H9 (cell line): ENCODE measurements at regions not wholly inside any gene's neighbourhood (a gene's known extent, or its start where the extent isn't known, plus 50 kb on each side); places are given as distances from the start of the nearest gene placed in this dataset.

Source experiments
- DNase-seq: peaks from one replicate; pipeline ENCODE4 v3.0.0-alpha.2; 2017
- H2AFZ ChIP-seq: one replicate; pipeline ENCODE4 v1.6.1; 2013; ENCODE audit warnings: mild to moderate bottlenecking, low read length, control low read depth, moderate library complexity
- H2AK5ac ChIP-seq: 2 replicates; pipeline ENCODE4 v1.6.1; 2013; ENCODE audit warnings: low read length, control low read depth, mixed read lengths; ENCODE audit not compliant: insufficient read length
- H2BK120ac ChIP-seq: one replicate; pipeline ENCODE4 v1.6.1; 2013; ENCODE audit warnings: low read depth, mild to moderate bottlenecking, low read length, control low read depth, inconsistent platforms; ENCODE audit not compliant: poor library complexity, severe bottlenecking
- H2BK12ac ChIP-seq: 2 replicates; pipeline ENCODE4 v1.6.1; 2013; ENCODE audit warnings: low read length, control low read depth, mixed read lengths, low read depth; ENCODE audit not compliant: insufficient read length
- H2BK15ac ChIP-seq: 2 replicates; pipeline ENCODE4 v1.6.1; 2013; ENCODE audit warnings: low read depth, low read length, control low read depth
- H2BK20ac ChIP-seq: one replicate; pipeline ENCODE4 v1.6.1; 2013; ENCODE audit warnings: low read depth, mild to moderate bottlenecking, low read length, control low read depth, inconsistent platforms; ENCODE audit not compliant: poor library complexity, severe bottlenecking
- H2BK5ac ChIP-seq: 2 replicates; pipeline ENCODE4 v1.6.1; 2013; ENCODE audit warnings: low read length, control low read depth, mixed read lengths; ENCODE audit not compliant: insufficient read length
- H3K14ac ChIP-seq: 2 replicates; pipeline ENCODE4 v1.6.1; 2013; ENCODE audit warnings: low read length, control low read depth; ENCODE audit not compliant: insufficient read depth
- H3K18ac ChIP-seq: 2 replicates; pipeline ENCODE4 v1.6.1; 2013; ENCODE audit warnings: low read depth, mild to moderate bottlenecking, mixed read lengths, low read length, control low read depth; ENCODE audit not compliant: insufficient read length
- H3K23ac ChIP-seq: 2 replicates; pipeline ENCODE4 v1.6.1; 2013; ENCODE audit warnings: low read length, control low read depth, mixed read lengths, low read depth; ENCODE audit not compliant: insufficient read length
- H3K23me2 ChIP-seq: 2 replicates; pipeline ENCODE4 v1.6.1; 2013; ENCODE audit warnings: low read depth, mild to moderate bottlenecking, mixed read lengths, low read length, control low read depth; ENCODE audit not compliant: insufficient read length, poor library complexity, severe bottlenecking
- H3K27ac ChIP-seq: 2 replicates; pipeline ENCODE4 v1.5.1; 2013; ENCODE audit warnings: low read length, control low read depth, mixed read lengths, low read depth; ENCODE audit not compliant: insufficient read length
- H3K27me3 ChIP-seq: 2 replicates; pipeline ENCODE4 v1.6.1; 2013; ENCODE audit warnings: low read length, control low read depth, inconsistent platforms; ENCODE audit not compliant: insufficient read depth
- H3K4ac ChIP-seq: 2 replicates; pipeline ENCODE4 v1.6.1; 2013; ENCODE audit warnings: low read depth, mild to moderate bottlenecking, control low read depth, inconsistent platforms, low read length, moderate library complexity
- H3K4me1 ChIP-seq: 2 replicates; pipeline ENCODE4 v1.6.1; 2013; ENCODE audit warnings: low read length, control low read depth, inconsistent platforms; ENCODE audit not compliant: insufficient read depth
- H3K4me2 ChIP-seq: 2 replicates; pipeline ENCODE4 v1.6.1; 2013; ENCODE audit warnings: low read length, control low read depth, mixed read lengths; ENCODE audit not compliant: insufficient read length, insufficient read depth
- H3K56ac ChIP-seq: 2 replicates; pipeline ENCODE4 v1.6.1; 2013; ENCODE audit warnings: low read depth, mild to moderate bottlenecking, mixed read lengths, low read length, control low read depth; ENCODE audit not compliant: insufficient read length
- H3K79me1 ChIP-seq: 2 replicates; pipeline ENCODE4 v1.6.1; 2013; ENCODE audit warnings: low read depth, mild to moderate bottlenecking, moderate library complexity, low read length, control low read depth, inconsistent platforms; ENCODE audit not compliant: insufficient read depth, poor library complexity, severe bottlenecking
- H3K79me2 ChIP-seq: 2 replicates; pipeline ENCODE4 v1.6.1; 2013; ENCODE audit warnings: low read length, control low read depth, inconsistent platforms; ENCODE audit not compliant: insufficient read depth
- H3K9ac ChIP-seq: 2 replicates; pipeline ENCODE4 v1.6.1; 2013; ENCODE audit warnings: low read length, control low read depth, mixed read lengths; ENCODE audit not compliant: insufficient read length; ENCODE audit errors: extremely low read depth
- H3K9me3 ChIP-seq: one replicate; pipeline ENCODE4 v1.6.1; 2013; ENCODE audit warnings: low read depth, low read length, inconsistent platforms; ENCODE audit not compliant: control insufficient read depth
- H3T11ph ChIP-seq: one replicate; pipeline ENCODE4 v1.6.1; 2013; ENCODE audit warnings: mild to moderate bottlenecking, low read length, control low read depth, inconsistent platforms
- H4K20me1 ChIP-seq: one replicate; pipeline ENCODE4 v1.6.1; 2013; ENCODE audit not compliant: control insufficient read depth, insufficient read length, insufficient read depth
- H4K5ac ChIP-seq: 2 replicates; pipeline ENCODE4 v1.6.1; 2013; ENCODE audit warnings: low read depth, mild to moderate bottlenecking, mixed read lengths, low read length, control low read depth; ENCODE audit not compliant: insufficient read length
- H4K8ac ChIP-seq: replicated peaks from 2 replicates; pipeline ENCODE4 v1.6.1; 2013; ENCODE audit warnings: low read length, control low read depth, mixed read lengths, low read depth; ENCODE audit not compliant: insufficient read length
- H4K91ac ChIP-seq: 2 replicates; pipeline ENCODE4 v1.6.1; 2013; ENCODE audit warnings: low read depth, mild to moderate bottlenecking, moderate library complexity, mixed read lengths, low read length, control low read depth; ENCODE audit not compliant: insufficient read length
- H3K27ac Mint-ChIP-seq, 3 experiments: 2 replicates in 2 of 3; 3 replicates in 1 of 3; pipeline ENCODE4 v1.8.0; 2020 to 2021; ENCODE audit warnings: mixed read lengths in 3 of 3, mild to moderate bottlenecking in 1 of 3, moderate library complexity in 1 of 3
- H3K27me3 Mint-ChIP-seq: 2 replicates; pipeline ENCODE4 v1.8.0; 2021; ENCODE audit warnings: low read depth, mild to moderate bottlenecking, moderate library complexity, mixed read lengths
- H3K36me3 Mint-ChIP-seq, 3 experiments: 2 replicates in 2 of 3; 3 replicates in 1 of 3; pipeline ENCODE4 v1.8.0; 2020 to 2021; ENCODE audit warnings: low read depth in 3 of 3, mixed read lengths in 3 of 3; ENCODE audit not compliant: insufficient read depth in 1 of 3
- H3K4me1 Mint-ChIP-seq, 2 experiments: 2 replicates each; pipeline ENCODE4 v1.8.0; 2020; ENCODE audit warnings: mixed read lengths in 2 of 2
- H3K4me3 Mint-ChIP-seq, 2 experiments: 2 replicates in 1 of 2; 3 replicates in 1 of 2; pipeline ENCODE4 v1.8.0; 2020 to 2021; ENCODE audit warnings: mild to moderate bottlenecking in 2 of 2, mixed read lengths in 2 of 2, moderate library complexity in 1 of 2
- H3K9me3 Mint-ChIP-seq, 2 experiments: 2 replicates in 1 of 2; 3 replicates in 1 of 2; pipeline ENCODE4 v1.8.0; 2020; ENCODE audit warnings: mild to moderate bottlenecking in 2 of 2, mixed read lengths in 2 of 2, moderate library complexity in 1 of 2
- WGBS: extraction: QIAGEN DNeasy Blood & Tissue Kit; methylation state at CpG from one replicate; pipeline ENCODE4 v1.1.7; 2013; ENCODE audit warnings: missing lambda C conversion rate, low lambda C conversion rate, mixed read lengths; ENCODE audit not compliant: insufficient read length; ENCODE audit errors: extremely low coverage; 5-methylcytosine and 5-hydroxymethylcytosine counted together
- TF ChIP-seq, protein P1 (sequence below): fragments of 200-600 bp; sonication (generic); conservative IDR thresholded peaks from 3 replicates; pipeline ENCODE4 v1.8.0; 2021; ENCODE audit warnings: antibody characterized with exemption, mild to moderate bottlenecking

- Histone ChIP-seq H3K9ac (no peak overlapping the region), H3K4me2 (no peak overlapping the region), H3K27me3 (no peaks in the 10 kb centered on the region), H3K4ac (no peak overlapping the region), H4K20me1 (no peaks in the 10 kb centered on the region), H3K23ac (no peak overlapping the region), H3K18ac (no peak overlapping the region), H2AFZ (no peak overlapping the region), H4K91ac (no peak overlapping the region), H4K8ac (no peak overlapping the region), H3K23me2 (no peaks in the 10 kb centered on the region), H3K9me3 (no peaks in the 10 kb centered on the region), H2BK120ac (no peak overlapping the region), H3K27ac (no peak overlapping the region), H2BK15ac (no peak overlapping the region), H3K14ac (no peak overlapping the region), H3T11ph (no peak overlapping the region), H2BK12ac (no peak overlapping the region), H3K79me2 (no peaks in the 10 kb centered on the region), H2BK20ac (no peak overlapping the region), H3K56ac (no peak overlapping the region), H2AK5ac (no peak overlapping the region), H2BK5ac (no peak overlapping the region), H3K79me1 (no peaks in the 10 kb centered on the region), H4K5ac (no peak overlapping the region), H3K4me1 (peaks cover 4% of the 10 kb centered on the region)
- Mint-ChIP-seq H3K4me1 (peaks cover 9 to 10% of the 10 kb centered on the region in 2 experiments), H3K36me3 (no peaks in the 10 kb centered on the region), H3K4me3 (no peak overlapping the region), H3K27me3 (no peaks in the 10 kb centered on the region), H3K9me3 (no peaks in the 10 kb centered on the region), H3K27ac (no peak overlapping the region)
- DNase-seq: no peak
- TF ChIP-seq, protein P1, sequence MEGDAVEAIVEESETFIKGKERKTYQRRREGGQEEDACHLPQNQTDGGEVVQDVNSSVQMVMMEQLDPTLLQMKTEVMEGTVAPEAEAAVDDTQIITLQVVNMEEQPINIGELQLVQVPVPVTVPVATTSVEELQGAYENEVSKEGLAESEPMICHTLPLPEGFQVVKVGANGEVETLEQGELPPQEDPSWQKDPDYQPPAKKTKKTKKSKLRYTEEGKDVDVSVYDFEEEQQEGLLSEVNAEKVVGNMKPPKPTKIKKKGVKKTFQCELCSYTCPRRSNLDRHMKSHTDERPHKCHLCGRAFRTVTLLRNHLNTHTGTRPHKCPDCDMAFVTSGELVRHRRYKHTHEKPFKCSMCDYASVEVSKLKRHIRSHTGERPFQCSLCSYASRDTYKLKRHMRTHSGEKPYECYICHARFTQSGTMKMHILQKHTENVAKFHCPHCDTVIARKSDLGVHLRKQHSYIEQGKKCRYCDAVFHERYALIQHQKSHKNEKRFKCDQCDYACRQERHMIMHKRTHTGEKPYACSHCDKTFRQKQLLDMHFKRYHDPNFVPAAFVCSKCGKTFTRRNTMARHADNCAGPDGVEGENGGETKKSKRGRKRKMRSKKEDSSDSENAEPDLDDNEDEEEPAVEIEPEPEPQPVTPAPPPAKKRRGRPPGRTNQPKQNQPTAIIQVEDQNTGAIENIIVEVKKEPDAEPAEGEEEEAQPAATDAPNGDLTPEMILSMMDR: no peak
- no CpG with 5 or more reads among the region's 2 CpGs for WGBS
Measured at GRCh38 chr11:91871048-91871447, 353.6 kb upstream of the FAT3 start.
